Amygdala (tissue), 56 donors: ENCODE measurements at regions not wholly inside any gene's neighbourhood (a gene's known extent, or its start where the extent isn't known, plus 50 kb on each side); places are given as distances from the start of the nearest gene placed in this dataset.
"Not testable (repeated sequence)": the region's sequence is repeated elsewhere in the genome, so short reads cannot be mapped to it uniquely, and the experiment has no call there.

ENCODE experiments used
- DNase-seq, 56 donors: peaks; one replicate each; lab custom pipeline; 2025; lab: John Stamatoyannopoulos, UW

- no peak for DNase-seq
These were observed 97.2 kb downstream of the SLC4A3 start for GRCh38 chr2:219724628-219725027.

- DNase-seq = no peak
These were observed 99.5 kb downstream of the SLC4A3 start for GRCh38 chr2:219726916-219727315.

GRCh38 chr2:219727771-219728429, 100.5 kb downstream of the SLC4A3 start:
- DNase-seq = no peak

- no peak for DNase-seq
These were observed 101.6 kb downstream of the SLC4A3 start for GRCh38 chr2:219728991-219729487.

GRCh38 chr2:219731173-219731572, 103.7 kb downstream of the SLC4A3 start:
- no peak for DNase-seq

- DNase-seq = no peak
These were observed 105.7 kb downstream of the SLC4A3 start for GRCh38 chr2:219733106-219733505.

GRCh38 chr2:219733746-219734145, 106.3 kb downstream of the SLC4A3 start:
- DNase-seq = no peak

- peak in 5 of 56 donors; percentile 8 to 39 (median 12) for DNase-seq
These were observed 108.8 kb downstream of the SLC4A3 start for GRCh38 chr2:219736209-219736608.

GRCh38 chr2:219737270-219737691, 109.9 kb downstream of the SLC4A3 start:
- DNase-seq = peak in 6 of 56 donors; percentile 8 to 34 (median 20)

GRCh38 chr2:219739066-219739465, 111.6 kb downstream of the SLC4A3 start:
- DNase-seq = no peak

- DNase-seq = no peak
These were observed 112.5 kb downstream of the SLC4A3 start for GRCh38 chr2:219739866-219740440.

GRCh38 chr2:219743548-219743947, 116.1 kb downstream of the SLC4A3 start:
- DNase-seq = no peak

GRCh38 chr2:219744066-219744465, 116.6 kb downstream of the SLC4A3 start:
- no peak for DNase-seq

- DNase-seq = no peak
These were observed 117.2 kb downstream of the SLC4A3 start for GRCh38 chr2:219744600-219744999.

GRCh38 chr2:219747637-219748036, 120.2 kb downstream of the SLC4A3 start:
- no peak for DNase-seq

- DNase-seq = no peak
These were observed 121.5 kb downstream of the SLC4A3 start for GRCh38 chr2:219748671-219749570.

GRCh38 chr2:219751121-219751520, 123.7 kb downstream of the SLC4A3 start:
- DNase-seq = not testable (repeated sequence)

GRCh38 chr2:219752726-219753125, 125.3 kb downstream of the SLC4A3 start:
- no peak for DNase-seq

GRCh38 chr2:219758907-219759680, 131.7 kb downstream of the SLC4A3 start:
- no peak for DNase-seq

GRCh38 chr2:219759801-219760200, 132.4 kb downstream of the SLC4A3 start:
- DNase-seq = no peak
